ENCODE measurements at regions not wholly inside any gene's neighbourhood (a gene's known extent, or its start where the extent isn't known, plus 50 kb on each side); places are given as distances from the start of the nearest gene placed in this dataset.

GRCh38 chr21:35396655-35397054, 347.6 kb upstream of the RUNX1 start:
- Histone ChIP-seq H3K27me3 (peaks cover 4% of the 10 kb centered on the region), H3K27ac (no peak overlapping the region), H3K9me3 (replicated peaks in 1 of 3) (no peaks in the 10 kb centered on the region), H3K4me1 (replicated peaks in 1 of 2) (no peaks in the 10 kb centered on the region), H3K36me3 (replicated peaks in 1 of 2) (no peaks in the 10 kb centered on the region), H3K4me3 (no peak overlapping the region)
- no peak for DNase-seq
- intact Hi-C loops (cut with DNase I): no loop called here
- WGBS, 4 donors: 90 to 97% (median 96%) methylated on average over 4 of the region's 4 CpGs
- TF ChIP-seq POLR2A (IDR thresholded peaks at IDR 0.05): no peak
- no peak for TF ChIP-seq CTCF (IDR thresholded peaks at IDR 0.05)

GRCh38 chr21:35395728-35396127, 346.6 kb upstream of the RUNX1 start:
- TF ChIP-seq CTCF (IDR thresholded peaks at IDR 0.05): no peak
- TF ChIP-seq POLR2A (IDR thresholded peaks at IDR 0.05): no peak
- Histone ChIP-seq H3K4me1 (replicated peaks in 1 of 2) (no peaks in the 10 kb centered on the region), H3K36me3 (replicated peaks in 1 of 2) (no peaks in the 10 kb centered on the region), H3K27ac (no peak overlapping the region), H3K9me3 (replicated peaks in 1 of 3) (no peaks in the 10 kb centered on the region), H3K4me3 (no peak overlapping the region), H3K27me3 (peaks cover 4% of the 10 kb centered on the region)
- DNase-seq: no peak
- intact Hi-C loops (cut with DNase I): no loop called here
- WGBS, 4 donors: 52 to 76% (median 62%) methylated on average over 1 of the region's 1 CpG

GRCh38 chr21:35394634-35395369, 345.7 kb upstream of the RUNX1 start:
- Histone ChIP-seq H3K27me3 (peaks cover 4% of the 10 kb centered on the region), H3K4me3 (no peak overlapping the region), H3K9me3 (replicated peaks in 1 of 3) (no peaks in the 10 kb centered on the region), H3K27ac (no peak overlapping the region), H3K4me1 (replicated peaks in 1 of 2) (no peaks in the 10 kb centered on the region), H3K36me3 (replicated peaks in 1 of 2) (no peaks in the 10 kb centered on the region)
- 80 to 87% (median 82%) methylated on average over 7 of the region's 7 CpGs for WGBS, 4 donors
- DNase-seq: no peak
- TF ChIP-seq POLR2A (IDR thresholded peaks at IDR 0.05) (no peak), CTCF (IDR thresholded peaks at IDR 0.05) (no peak)
- intact Hi-C loops (cut with DNase I): no loop called here

GRCh38 chr21:35394049-35394448, 344.9 kb upstream of the RUNX1 start:
- WGBS, 4 donors: 57 to 68% (median 63%) methylated on average over 1 of the region's 1 CpG
- intact Hi-C loops (cut with DNase I): no loop called here
- H3K9me3 ChIP-seq (replicated peaks in 1 of 3): no peaks in the 10 kb centered on the region
- no peaks in the 10 kb centered on the region for H3K27me3 ChIP-seq
- H3K27ac ChIP-seq: no peak overlapping the region
- H3K36me3 ChIP-seq (replicated peaks in 1 of 2): no peaks in the 10 kb centered on the region
- TF ChIP-seq CTCF (IDR thresholded peaks at IDR 0.05) (no peak), POLR2A (IDR thresholded peaks at IDR 0.05) (no peak)
- peak in 2 of 7 donors; percentile 13 to 40 for DNase-seq
- no peaks in the 10 kb centered on the region for H3K4me1 ChIP-seq (replicated peaks in 1 of 2)
- no peak overlapping the region for H3K4me3 ChIP-seq

Data from adrenal gland (tissue), 9 donors.